ENCODE measurements at regions not wholly inside any gene's neighbourhood (a gene's known extent, or its start where the extent isn't known, plus 50 kb on each side); places are given as distances from the start of the nearest gene placed in this dataset.

- no peak for DNase-seq (ENCODE audit: low read depth)
Observed at GRCh38 chr2:19598971-19599370, 240.5 kb upstream of the OSR1 start.

GRCh38 chr2:19592197-19592596 lies 233.8 kb upstream of the OSR1 start:
- no peak for DNase-seq (ENCODE audit: low read depth)

DNA sequence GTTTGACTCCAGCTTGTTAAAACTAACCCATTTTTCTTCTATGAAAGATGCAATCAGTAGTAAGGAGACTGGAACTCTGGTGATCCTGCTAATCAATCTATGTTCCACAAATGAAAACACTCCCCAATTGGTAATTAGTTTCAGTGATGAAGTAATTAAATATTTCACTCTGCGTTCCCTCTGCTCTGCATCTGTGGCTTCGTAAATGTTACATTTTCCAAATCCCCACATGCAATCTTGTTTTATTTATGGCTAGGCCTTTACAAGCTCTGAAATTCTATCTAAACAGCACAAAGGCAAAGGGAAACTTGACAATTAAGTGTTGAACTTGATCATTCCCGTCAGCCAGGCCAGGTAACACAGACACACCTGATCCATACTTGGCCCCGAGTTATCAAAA lies 231.4 kb upstream of the OSR1 start:
- no peak for DNase-seq (ENCODE audit: low read depth)

- no peak for DNase-seq (ENCODE audit: low read depth)
Observed at GRCh38 chr2:19580830-19581229, 222.4 kb upstream of the OSR1 start.

- DNase-seq (ENCODE audit: low read depth) = no peak
Observed at GRCh38 chr2:19580264-19580663, 221.8 kb upstream of the OSR1 start.

GRCh38 chr2:19579461-19579860 lies 221.0 kb upstream of the OSR1 start:
- no peak for DNase-seq (ENCODE audit: low read depth)

GRCh38 chr2:19577723-19578122 lies 219.3 kb upstream of the OSR1 start:
- no peak for DNase-seq (ENCODE audit: low read depth)

GRCh38 chr2:19576411-19576810 lies 218.0 kb upstream of the OSR1 start:
- DNase-seq (ENCODE audit: low read depth) = no peak

- DNase-seq (ENCODE audit: low read depth) = no peak
Observed at GRCh38 chr2:19575641-19576040, 217.2 kb upstream of the OSR1 start.

- DNase-seq (ENCODE audit: low read depth) = no peak
Observed at GRCh38 chr2:19574778-19575260, 216.4 kb upstream of the OSR1 start.

GRCh38 chr2:19573784-19574183 lies 215.4 kb upstream of the OSR1 start:
- DNase-seq (ENCODE audit: low read depth) = no peak

- DNase-seq (ENCODE audit: low read depth) = no peak
Observed at GRCh38 chr2:19571773-19572172, 213.3 kb upstream of the OSR1 start.

DNA sequence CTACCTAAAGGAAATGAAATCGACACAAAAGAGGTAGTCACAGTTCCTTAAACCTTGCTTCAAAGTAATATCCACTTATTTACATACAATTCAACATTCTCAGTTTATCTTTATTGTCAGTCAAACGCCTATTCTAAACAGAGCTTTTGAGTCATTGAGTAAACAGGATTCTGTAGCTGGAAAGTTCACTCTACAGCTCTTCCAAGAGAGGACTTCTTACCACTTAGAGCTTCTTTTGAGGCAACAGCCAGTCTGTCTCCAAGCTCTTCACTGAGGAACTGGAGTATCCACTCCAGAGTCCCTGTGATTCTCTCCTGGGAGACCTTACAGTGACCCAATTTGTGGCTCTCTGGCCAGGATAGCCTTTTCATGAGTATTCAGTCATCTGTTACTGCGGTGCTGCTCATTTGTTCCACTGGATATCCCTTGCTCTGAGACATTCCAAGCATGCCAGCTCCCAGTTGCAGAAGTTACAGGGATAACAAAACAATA lies 210.9 kb upstream of the OSR1 start:
- DNase-seq (ENCODE audit: low read depth) = no peak

- no peak for DNase-seq (ENCODE audit: low read depth)
Observed at GRCh38 chr2:19568809-19569208, 210.4 kb upstream of the OSR1 start.

- no peak for DNase-seq (ENCODE audit: low read depth)
Observed at GRCh38 chr2:19560785-19561184, 202.4 kb upstream of the OSR1 start.

- no peak for DNase-seq (ENCODE audit: low read depth)
Observed at GRCh38 chr2:19559596-19560240, 201.3 kb upstream of the OSR1 start.

- DNase-seq (ENCODE audit: low read depth) = no peak
Observed at GRCh38 chr2:19556648-19557047, 198.2 kb upstream of the OSR1 start.

GRCh38 chr2:19554520-19554919 lies 196.1 kb upstream of the OSR1 start:
- no peak for DNase-seq (ENCODE audit: low read depth)

- no peak for DNase-seq (ENCODE audit: low read depth)
Observed at GRCh38 chr2:19552270-19552669, 193.8 kb upstream of the OSR1 start.

- DNase-seq (ENCODE audit: low read depth) = no peak
Observed at GRCh38 chr2:19550750-19551149, 192.3 kb upstream of the OSR1 start.

DNA sequence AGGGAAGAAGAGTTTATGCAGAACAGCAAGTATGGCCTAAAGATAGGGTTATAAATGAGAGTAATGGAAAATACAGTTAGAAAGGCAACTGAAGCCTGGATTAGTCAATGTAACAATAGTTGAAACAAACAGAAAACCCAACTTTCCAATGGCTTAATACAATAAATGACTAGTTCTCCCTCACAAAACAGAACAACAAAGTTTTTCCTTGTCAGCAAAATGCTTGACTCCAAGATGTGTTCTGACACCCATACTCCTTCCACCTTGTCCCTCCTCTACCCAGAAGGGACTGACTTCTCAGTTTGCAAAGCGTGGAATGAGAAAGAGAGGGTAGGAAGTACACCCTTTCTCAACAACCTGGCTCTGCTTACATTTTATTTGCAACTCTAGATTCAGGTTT lies 191.4 kb upstream of the OSR1 start:
- no peak for DNase-seq (ENCODE audit: low read depth)

- DNase-seq (ENCODE audit: low read depth) = no peak
Observed at GRCh38 chr2:19548116-19548515, 189.7 kb upstream of the OSR1 start.

DNA sequence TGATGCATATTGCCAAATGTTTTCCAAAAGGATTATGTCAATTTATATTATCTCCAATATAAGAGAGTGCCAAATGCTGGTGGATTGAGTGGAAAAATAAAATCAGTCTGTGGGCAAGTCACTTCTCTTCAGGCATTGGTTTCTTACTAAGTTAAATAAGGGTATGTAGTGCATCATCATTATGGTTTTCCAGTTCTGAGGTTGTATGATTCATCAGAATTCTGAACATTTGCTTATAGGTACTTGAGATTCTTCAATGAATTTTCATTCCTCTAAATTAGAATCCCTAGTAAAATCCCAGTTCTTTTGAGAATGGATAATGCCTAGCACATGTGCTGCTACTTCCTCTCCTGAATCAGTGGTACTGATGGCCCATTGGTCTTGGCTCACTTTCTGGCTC lies 188.9 kb upstream of the OSR1 start:
- DNase-seq (ENCODE audit: low read depth) = no peak

DNA sequence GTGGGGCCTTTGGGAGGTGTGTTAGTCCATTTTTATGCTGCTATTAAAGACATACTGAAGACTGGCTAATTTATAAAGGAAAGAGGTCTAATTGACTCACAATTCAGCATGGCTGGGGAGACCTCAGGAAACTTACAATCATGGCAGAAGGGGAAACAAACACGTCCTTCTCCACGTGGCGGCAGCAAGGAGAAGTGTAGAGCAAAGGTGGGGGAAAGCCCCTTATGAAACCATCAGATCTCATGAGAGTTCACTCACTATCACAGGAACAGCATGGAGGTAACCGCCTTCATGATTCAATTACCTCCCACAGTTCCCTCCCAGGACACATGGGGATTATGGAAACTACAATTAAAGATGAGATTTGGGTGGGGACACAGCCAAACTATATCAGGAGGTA lies 187.1 kb upstream of the OSR1 start:
- DNase-seq (ENCODE audit: low read depth) = no peak
